Breast epithelium (tissue), 3 donors: ENCODE measurements at regions not wholly inside any gene's neighbourhood (a gene's known extent, or its start where the extent isn't known, plus 50 kb on each side); places are given as distances from the start of the nearest gene placed in this dataset.

ENCODE experiments used
- CTCF ChIP-seq, 3 donors: fragments of 450-650 bp; IDR thresholded peaks; one replicate each; pipeline ENCODE4 v1.5.1; 2016 to 2017; ENCODE audit warnings: antibody characterized with exemption in 3 of 3, mild to moderate bottlenecking in 3 of 3, moderate library complexity in 3 of 3
- POLR2AphosphoS5 ChIP-seq, 3 donors: sonication (generic); formaldehyde crosslinking; IDR thresholded peaks; one replicate each; pipeline ENCODE4 v1.6.1; 2017; ENCODE audit warnings: antibody characterized with exemption in 3 of 3

- no peak for TF ChIP-seq CTCF (IDR thresholded peaks at IDR 0.05)
- no peak for TF ChIP-seq POLR2AphosphoS5 (IDR thresholded peaks at IDR 0.05)
These were observed 80.5 kb upstream of the ANKRD55 start for GRCh38 chr5:56313596-56313995.
